ENCODE measurements at regions not wholly inside any gene's neighbourhood (a gene's known extent, or its start where the extent isn't known, plus 50 kb on each side); places are given as distances from the start of the nearest gene placed in this dataset.
"Not testable (repeated sequence)": the region's sequence is repeated elsewhere in the genome, so short reads cannot be mapped to it uniquely, and the experiment has no call there.

DNA sequence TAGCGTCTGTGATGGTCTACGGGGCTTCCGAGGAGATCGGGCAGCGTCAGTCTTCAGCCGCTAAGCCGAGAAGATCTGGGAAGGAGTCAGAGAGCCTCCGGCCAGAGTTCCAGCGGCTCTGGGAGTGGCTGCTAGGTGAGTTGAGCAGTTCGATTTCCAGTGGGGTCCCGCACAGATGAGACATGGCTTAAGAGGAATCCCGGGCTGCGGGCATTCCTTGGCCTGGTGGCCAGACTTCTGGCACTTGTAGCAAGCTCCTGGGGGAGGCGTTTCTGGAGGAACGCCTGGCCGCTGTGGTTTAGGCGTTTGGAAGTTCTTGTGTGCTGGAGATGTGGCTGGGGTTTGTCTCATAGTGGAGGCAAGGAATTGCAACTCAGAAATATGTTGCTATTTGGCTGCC is 915.3 kb upstream of the CRIM1 start:
- DNase-seq (ENCODE audit: low spot score), result not testable (repeated sequence)

DNA sequence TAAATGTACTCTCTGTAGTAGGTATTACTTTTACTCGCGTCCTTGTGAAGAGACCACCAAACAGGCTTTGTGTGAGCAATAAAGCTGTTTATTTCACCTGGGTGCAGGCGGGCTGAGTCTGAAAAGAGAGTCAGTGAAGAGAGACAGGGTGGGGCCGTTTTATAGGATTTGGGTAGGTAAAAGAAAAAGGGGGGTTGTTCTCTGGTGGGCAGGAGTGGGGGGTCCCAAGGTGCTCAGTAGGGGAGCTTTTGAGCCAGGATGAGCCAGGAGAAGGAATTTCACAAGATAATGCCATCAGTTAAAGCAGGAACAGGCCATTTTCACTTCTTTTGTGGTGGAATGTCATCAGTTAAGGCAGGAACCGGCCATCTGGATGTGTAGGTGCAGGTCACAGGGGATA is 918.7 kb upstream of the CRIM1 start:
- DNase-seq (ENCODE audit: low spot score), result not testable (repeated sequence)

- DNase-seq (ENCODE audit: low spot score), result no peak
Observed at GRCh38 chr2:35428548-35428947, 927.0 kb upstream of the CRIM1 start.

DNA sequence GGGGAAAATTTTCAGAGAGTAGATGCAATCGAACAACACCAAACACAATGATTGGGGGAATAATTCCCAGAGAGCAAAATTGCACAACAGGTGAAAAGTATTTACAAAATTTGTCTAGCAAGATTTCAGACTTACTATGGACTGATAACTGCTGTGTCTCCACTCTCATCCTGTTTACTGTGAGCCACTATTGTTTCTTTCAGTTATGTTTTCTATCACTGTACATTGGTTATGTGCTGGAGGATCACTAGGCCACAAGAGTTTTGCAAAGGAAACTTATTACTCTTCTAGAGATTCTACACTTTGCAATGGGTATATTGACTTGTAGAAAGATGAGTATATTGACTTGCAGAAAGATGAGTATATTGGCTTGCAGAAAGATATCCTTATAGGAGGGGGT is 934.1 kb upstream of the CRIM1 start:
- no peak for DNase-seq (ENCODE audit: low spot score)

- no peak for DNase-seq (ENCODE audit: low spot score)
Observed at GRCh38 chr2:35417293-35417692, 938.3 kb upstream of the CRIM1 start.

GRCh38 chr2:35416391-35417140 is 939.0 kb upstream of the CRIM1 start:
- DNase-seq (ENCODE audit: low spot score), result no peak

DNA sequence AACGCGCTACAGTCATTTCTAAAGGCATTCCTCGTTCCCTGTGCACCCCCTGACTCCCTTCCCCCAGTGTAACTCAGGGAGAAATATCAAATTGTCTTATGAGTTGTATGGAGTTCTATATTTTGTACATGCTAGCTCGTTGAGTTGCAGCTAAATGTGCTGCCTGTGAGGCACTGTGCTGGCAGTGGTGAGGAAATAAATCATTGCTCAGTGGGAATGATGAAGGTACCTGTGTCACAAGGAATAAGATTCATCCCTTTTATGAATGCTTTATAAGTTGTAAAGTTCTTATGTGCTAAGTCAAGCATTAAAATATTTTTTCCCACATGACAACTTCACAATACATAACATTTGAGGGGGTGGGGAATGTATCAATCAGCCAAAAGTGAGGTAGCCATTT is 939.6 kb upstream of the CRIM1 start:
- DNase-seq (ENCODE audit: low spot score), result no peak

GRCh38 chr2:35415282-35415681 is 940.3 kb upstream of the CRIM1 start:
- DNase-seq (ENCODE audit: low spot score), result no peak

- peak; percentile 54 for DNase-seq (ENCODE audit: low spot score)
Observed at GRCh38 chr2:35410431-35411061, 945.0 kb upstream of the CRIM1 start.

DNA sequence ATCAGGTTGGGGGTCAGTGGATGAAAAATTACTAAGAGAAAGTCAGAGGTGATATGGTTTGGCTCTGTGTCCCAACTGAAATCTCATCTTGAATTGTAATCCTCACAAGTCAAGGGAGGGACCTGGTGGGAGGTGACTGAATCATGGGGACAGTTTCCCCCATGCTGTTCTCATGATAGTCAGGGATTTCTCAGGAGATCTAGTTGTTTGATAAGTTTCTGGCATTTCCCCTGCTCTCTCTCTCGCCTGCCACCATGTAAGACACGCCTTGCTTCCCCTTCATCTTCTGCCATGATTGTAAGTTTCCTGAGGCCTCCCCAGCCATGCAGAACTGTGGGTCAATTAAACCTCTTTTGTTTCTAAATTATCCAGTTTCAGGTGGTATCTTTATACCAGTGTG is 945.8 kb upstream of the CRIM1 start:
- no peak for DNase-seq (ENCODE audit: low spot score)

DNA sequence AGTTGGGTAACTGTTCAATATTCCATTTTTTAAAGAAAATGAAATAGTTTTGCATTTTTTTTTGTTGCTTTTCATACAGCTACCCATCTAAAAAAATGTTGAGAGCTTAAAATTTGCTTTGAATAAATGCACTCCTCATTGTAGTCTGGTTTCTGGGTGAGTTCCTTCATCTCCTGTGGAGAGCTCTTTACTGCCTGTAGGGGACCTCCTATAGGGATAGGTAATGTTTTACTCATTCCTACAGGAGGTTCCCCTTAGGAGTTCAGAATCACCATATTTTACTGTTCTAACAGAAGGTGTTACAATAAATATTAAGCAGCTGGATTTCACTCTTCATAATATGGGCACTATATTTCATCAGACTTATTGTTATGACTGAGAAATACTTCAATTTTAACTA is 947.3 kb upstream of the CRIM1 start:
- DNase-seq (ENCODE audit: low spot score), result no peak

- DNase-seq (ENCODE audit: low spot score), result no peak
Observed at GRCh38 chr2:35391736-35392442, 963.7 kb upstream of the CRIM1 start.

- no peak for DNase-seq (ENCODE audit: low spot score)
Observed at GRCh38 chr2:35378791-35379190, 976.8 kb upstream of the CRIM1 start.

GRCh38 chr2:35374845-35375244 is 980.7 kb upstream of the CRIM1 start:
- DNase-seq (ENCODE audit: low spot score), result no peak

DNA sequence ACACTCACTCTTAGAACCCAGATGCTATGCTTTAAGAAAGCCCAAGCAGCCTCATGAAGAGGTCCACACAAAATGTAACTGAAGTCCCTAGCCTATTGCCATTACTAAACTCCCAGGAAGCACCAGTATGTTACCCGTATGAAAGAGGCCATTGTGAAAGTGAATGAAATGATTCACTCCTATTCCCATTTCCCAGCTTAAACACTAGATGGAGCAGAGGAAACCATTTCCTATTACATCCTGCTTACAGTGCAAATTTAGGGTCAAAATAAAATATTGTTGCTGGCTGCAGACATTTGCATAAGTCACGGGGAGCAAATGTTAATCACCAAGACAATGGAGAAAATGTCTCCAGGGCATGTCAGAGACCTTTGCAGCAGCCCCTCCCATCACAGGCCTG is 989.7 kb upstream of the CRIM1 start:
- DNase-seq (ENCODE audit: low spot score), result no peak

- no peak for DNase-seq (ENCODE audit: low spot score)
Observed at GRCh38 chr2:35356332-35356731, 999.2 kb upstream of the CRIM1 start.

- no peak for DNase-seq (ENCODE audit: low spot score)
Observed at GRCh38 chr2:35355056-35355455, 1000.5 kb upstream of the CRIM1 start.

DNA sequence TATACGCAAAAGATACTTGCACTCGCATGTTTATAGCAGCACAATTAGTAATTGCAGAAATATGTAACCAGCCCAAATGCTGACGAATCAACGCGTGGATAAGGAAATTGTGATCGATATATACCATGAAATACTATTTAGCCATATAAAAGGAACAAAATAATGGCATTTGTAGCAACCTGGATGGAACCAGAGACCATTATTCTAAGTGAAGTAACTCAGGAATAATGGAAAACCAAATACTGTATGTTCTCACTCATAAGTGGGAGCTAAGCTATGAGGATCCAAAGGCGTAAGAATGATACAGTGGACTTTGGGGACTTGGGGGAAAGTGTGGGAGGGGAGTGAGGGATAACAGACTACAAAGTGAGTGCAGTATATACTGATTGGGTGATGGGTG is 1008.0 kb upstream of the CRIM1 start:
- no peak for DNase-seq (ENCODE audit: low spot score)

DNA sequence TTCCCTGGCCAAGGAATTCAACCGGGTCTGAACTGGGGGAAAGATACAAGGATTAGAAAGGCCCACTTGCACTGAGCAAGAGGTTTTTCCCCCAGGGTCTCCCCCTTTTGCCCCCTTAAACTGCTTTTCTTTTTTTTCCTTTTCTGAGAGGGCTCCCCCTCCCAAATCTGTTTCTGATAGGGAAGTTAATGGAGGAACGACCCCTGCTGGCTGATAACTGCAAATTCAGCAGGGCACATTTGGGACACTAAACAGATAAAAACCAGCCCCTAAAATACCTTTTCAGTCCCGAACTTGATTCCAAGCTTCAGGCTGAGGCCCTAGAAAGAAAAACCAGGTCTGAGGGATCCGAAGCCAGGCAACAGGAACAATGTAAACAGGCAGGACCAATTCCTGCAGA is 1012.4 kb upstream of the CRIM1 start:
- no peak for DNase-seq (ENCODE audit: low spot score)

DNA sequence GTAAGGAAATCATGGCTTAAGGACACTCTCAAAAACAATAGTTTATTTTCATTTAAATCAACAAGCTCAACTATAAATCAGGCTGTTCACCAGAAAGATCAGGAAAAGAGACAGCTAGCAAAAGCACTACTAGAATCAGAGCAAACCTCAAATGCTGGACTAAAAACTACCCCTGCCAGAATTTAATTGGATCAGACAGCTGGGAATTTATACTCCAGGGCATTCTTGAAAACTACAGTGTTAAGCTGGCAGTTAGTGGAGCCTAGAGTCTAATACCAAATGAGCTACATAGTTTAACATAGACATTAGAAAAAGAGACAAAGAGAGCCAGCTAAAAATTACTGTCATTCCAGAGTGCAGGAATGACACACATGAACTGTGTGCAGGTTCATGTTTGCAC is 1016.4 kb upstream of the CRIM1 start:
- DNase-seq (ENCODE audit: low spot score), result no peak

- no peak for DNase-seq (ENCODE audit: low spot score)
Observed at GRCh38 chr2:35337922-35338321, 1017.7 kb upstream of the CRIM1 start.

GRCh38 chr2:35314049-35314448 is 1041.5 kb upstream of the CRIM1 start:
- DNase-seq (ENCODE audit: low spot score), result no peak

GRCh38 chr2:35301369-35301768 is 1054.2 kb upstream of the CRIM1 start:
- DNase-seq (ENCODE audit: low spot score), result no peak

All from AG20443 (cell line).